Coronary artery (tissue), 2 donors: ENCODE measurements at regions not wholly inside any gene's neighbourhood (a gene's known extent, or its start where the extent isn't known, plus 50 kb on each side); places are given as distances from the start of the nearest gene placed in this dataset.

ENCODE experiments used
- DNase-seq: peaks from one replicate; pipeline ENCODE4 v3.0.0-alpha.2; 2017; ENCODE audit warnings: low spot score
- H3K27ac ChIP-seq, 2 donors: fragments of 200-600 bp; sonication (generic); one replicate each; pipeline ENCODE4 v1.5.1; 2016 to 2019
- H3K4me3 ChIP-seq: fragments of 200-600 bp; sonication (generic); 2 replicates; pipeline ENCODE4 v1.5.1; 2016; ENCODE audit warnings: mild to moderate bottlenecking, moderate library complexity
- CTCF ChIP-seq: fragments of 200-600 bp; sonication (generic); IDR thresholded peaks from one replicate; pipeline ENCODE4 v1.5.1; 2019; ENCODE audit warnings: antibody characterized with exemption

GRCh38 chr16:8229011-8229520 is 361.2 kb downstream of the TMEM114 start:
- DNase-seq, result no peak

GRCh38 chr16:8217201-8217600 is 373.1 kb downstream of the TMEM114 start:
- H3K4me3 ChIP-seq, result no peak overlapping the region
- H3K27ac ChIP-seq, result no peak overlapping the region
- no peak for DNase-seq
- no peak for TF ChIP-seq CTCF

More at GRCh38 chr16:8229011-8229520, 361.2 kb downstream of the TMEM114 start:
- Histone ChIP-seq H3K27ac (no peak overlapping the region), H3K4me3 (no peak overlapping the region)
- TF ChIP-seq CTCF, result no peak

- TF ChIP-seq CTCF, result no peak
- Histone ChIP-seq H3K27ac (no peak overlapping the region), H3K4me3 (no peak overlapping the region)
- no peak for DNase-seq
These were observed 385.5 kb downstream of the TMEM114 start for GRCh38 chr16:8204769-8205168.

- no peak for TF ChIP-seq CTCF
- no peak overlapping the region for H3K27ac ChIP-seq
- DNase-seq, result no peak
- H3K4me3 ChIP-seq, result no peak overlapping the region
These were observed 386.2 kb downstream of the TMEM114 start for GRCh38 chr16:8204096-8204495.

GRCh38 chr16:8203101-8203500 is 387.2 kb downstream of the TMEM114 start:
- no peak for TF ChIP-seq CTCF
- DNase-seq, result no peak
- Histone ChIP-seq H3K27ac (no peak overlapping the region), H3K4me3 (no peak overlapping the region)

GRCh38 chr16:8200839-8201238 is 389.5 kb downstream of the TMEM114 start:
- no peak for TF ChIP-seq CTCF
- Histone ChIP-seq H3K27ac (no peak overlapping the region), H3K4me3 (no peak overlapping the region)
- DNase-seq, result no peak

- TF ChIP-seq CTCF, result no peak
- no peak for DNase-seq
- Histone ChIP-seq H3K4me3 (no peak overlapping the region), H3K27ac (no peak overlapping the region)
These were observed 390.9 kb downstream of the TMEM114 start for GRCh38 chr16:8199390-8199789.
